ENCODE measurements at regions not wholly inside any gene's neighbourhood (a gene's known extent, or its start where the extent isn't known, plus 50 kb on each side); places are given as distances from the start of the nearest gene placed in this dataset.

DNA sequence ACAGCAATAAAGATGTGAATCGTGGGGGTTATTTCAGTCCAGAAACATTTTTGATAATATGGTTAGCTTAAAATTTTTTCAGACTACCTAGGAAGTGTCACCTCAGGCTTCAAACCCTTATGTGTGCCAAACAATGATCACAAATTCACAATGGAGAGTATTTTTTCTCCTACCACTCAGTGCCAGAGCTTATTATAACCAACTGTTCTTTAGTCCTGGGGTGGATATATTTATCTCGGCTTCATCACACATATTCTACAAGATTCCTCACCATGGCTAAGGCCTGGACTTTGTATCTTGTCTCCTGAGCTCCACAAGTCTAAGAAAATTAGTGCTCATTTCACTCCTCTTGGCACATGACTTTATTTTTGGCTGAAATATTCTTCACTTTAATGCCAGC lies 629.1 kb downstream of the RWDD3 start:
- Histone ChIP-seq H3K9me2 (ENCODE audit: insufficient read depth) (no peaks in the 10 kb centered on the region), H2AFZ (no peak overlapping the region), H3K27me3 (replicated peaks; ENCODE audit: insufficient read depth) (no peaks in the 10 kb centered on the region), H3K27ac (no peak overlapping the region), H3K4me3 (no peak overlapping the region), H3K9me3 (ENCODE audit: low read depth) (no peaks in the 10 kb centered on the region), H3K4me2 (ENCODE audit: unreplicated experiment) (no peak overlapping the region), H4K20me1 (ENCODE audit: insufficient read depth) (no peaks in the 10 kb centered on the region), H3K4me1 (ENCODE audit: insufficient read depth) (no peaks in the 10 kb centered on the region), H3K79me2 (ENCODE audit: insufficient read depth) (no peaks in the 10 kb centered on the region), H3K9ac (no peak overlapping the region), H3K36me3 (ENCODE audit: low read depth) (no peaks in the 10 kb centered on the region), H3F3A (ENCODE audit: insufficient read depth) (no peaks in the 10 kb centered on the region)
- 5 to 8% methylated on average over 2 of the region's 2 CpGs for WGBS, 2 experiments (ENCODE audit: low coverage in 1 of 2, low lambda C conversion rate in 2 of 2, missing lambda C conversion rate in 2 of 2)
- no peak for TF ChIP-seq EZH2 (IDR thresholded peaks at IDR 0.05; ENCODE audit: insufficient read depth, poor library complexity, severe bottlenecking)
- TF ChIP-seq EZH2phosphoT487 (IDR thresholded peaks at IDR 0.05; ENCODE audit: insufficient read depth, low read depth): no peak
- no peak for DNase-seq
- in situ Hi-C loops (cut with MboI): no loop called here

DNA sequence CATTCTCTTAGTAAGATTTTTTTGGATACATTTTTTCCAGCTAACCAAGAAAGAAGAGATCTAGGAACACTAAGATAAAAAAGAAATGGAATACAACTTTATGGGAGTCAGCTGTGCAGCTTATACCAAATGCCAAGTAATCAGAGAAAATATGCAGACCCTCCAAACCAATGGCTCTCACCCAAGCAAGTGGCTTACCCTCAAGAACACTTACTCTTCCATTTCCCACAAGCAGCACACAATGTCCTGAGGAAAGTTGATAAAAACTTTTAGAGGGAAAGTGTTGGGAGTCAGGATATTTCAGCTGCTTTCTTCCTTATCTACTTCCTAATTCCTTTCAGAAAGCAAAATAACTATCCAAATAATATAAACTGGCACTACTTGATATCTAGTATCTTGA lies 631.8 kb downstream of the RWDD3 start:
- Histone ChIP-seq H2AFZ (no peak overlapping the region), H4K20me1 (ENCODE audit: insufficient read depth) (no peaks in the 10 kb centered on the region), H3K9me2 (ENCODE audit: insufficient read depth) (no peaks in the 10 kb centered on the region), H3K9ac (no peak overlapping the region), H3K4me3 (no peak overlapping the region), H3K27ac (no peak overlapping the region), H3K9me3 (ENCODE audit: low read depth) (no peaks in the 10 kb centered on the region), H3K4me1 (ENCODE audit: insufficient read depth) (no peaks in the 10 kb centered on the region), H3K36me3 (ENCODE audit: low read depth) (no peaks in the 10 kb centered on the region), H3K4me2 (ENCODE audit: unreplicated experiment) (no peak overlapping the region), H3K27me3 (replicated peaks; ENCODE audit: insufficient read depth) (no peaks in the 10 kb centered on the region), H3F3A (ENCODE audit: insufficient read depth) (no peaks in the 10 kb centered on the region), H3K79me2 (ENCODE audit: insufficient read depth) (no peaks in the 10 kb centered on the region)
- in situ Hi-C loops (cut with MboI): no loop called here
- no peak for DNase-seq
- no peak for TF ChIP-seq EZH2phosphoT487 (IDR thresholded peaks at IDR 0.05; ENCODE audit: insufficient read depth, low read depth)
- no peak for TF ChIP-seq EZH2 (IDR thresholded peaks at IDR 0.05; ENCODE audit: insufficient read depth, poor library complexity, severe bottlenecking)

DNA sequence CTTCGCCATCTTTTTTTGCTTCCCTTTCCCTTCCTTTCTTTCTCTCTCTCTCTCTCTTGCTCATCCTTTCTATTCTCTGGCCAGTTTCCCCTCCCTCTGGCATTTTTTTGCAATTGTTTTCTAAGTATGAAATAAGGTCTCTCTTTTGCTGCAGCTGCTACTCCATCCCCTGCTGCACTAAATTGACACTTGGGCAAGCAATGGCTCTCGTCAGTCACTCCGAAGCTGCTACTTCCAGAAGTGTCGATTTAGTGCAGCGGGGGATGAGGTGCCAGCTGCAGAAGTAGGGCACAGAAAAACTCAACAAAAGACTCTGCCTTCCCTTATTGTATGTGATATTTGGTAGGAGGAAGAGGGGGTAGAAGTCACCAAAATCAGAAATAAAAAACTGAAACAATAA lies 642.3 kb downstream of the RWDD3 start:
- TF ChIP-seq EZH2 (IDR thresholded peaks at IDR 0.05; ENCODE audit: insufficient read depth, poor library complexity, severe bottlenecking) (no peak), EZH2phosphoT487 (IDR thresholded peaks at IDR 0.05; ENCODE audit: insufficient read depth, low read depth) (no peak)
- H3K9ac ChIP-seq: no peak overlapping the region
- DNase-seq: no peak
- H3K27ac ChIP-seq: no peak overlapping the region
- no peak overlapping the region for H3K4me3 ChIP-seq
- H3K79me2 ChIP-seq (ENCODE audit: insufficient read depth): no peaks in the 10 kb centered on the region
- H3K9me3 ChIP-seq (ENCODE audit: low read depth): no peaks in the 10 kb centered on the region
- in situ Hi-C loops (cut with MboI): no loop called here
- no peaks in the 10 kb centered on the region; the same call in 1 of the 2 replicates for H3K9me2 ChIP-seq (ENCODE audit: insufficient read depth)
- no peaks in the 10 kb centered on the region for H4K20me1 ChIP-seq (ENCODE audit: insufficient read depth)
- WGBS, 2 experiments (ENCODE audit: low coverage in 1 of 2, low lambda C conversion rate in 2 of 2, missing lambda C conversion rate in 2 of 2): 26 to 30% methylated on average over 5 of the region's 5 CpGs
- no peak overlapping the region for H3K4me2 ChIP-seq (ENCODE audit: unreplicated experiment)
- no peaks in the 10 kb centered on the region for H3K4me1 ChIP-seq (ENCODE audit: insufficient read depth)
- H3K27me3 ChIP-seq (replicated peaks; ENCODE audit: insufficient read depth): no peaks in the 10 kb centered on the region; the same call in 1 of the 2 replicates
- no peak overlapping the region for H2AFZ ChIP-seq
- no peaks in the 10 kb centered on the region for H3K36me3 ChIP-seq (ENCODE audit: low read depth)
- no peaks in the 10 kb centered on the region for H3F3A ChIP-seq (ENCODE audit: insufficient read depth)

DNA sequence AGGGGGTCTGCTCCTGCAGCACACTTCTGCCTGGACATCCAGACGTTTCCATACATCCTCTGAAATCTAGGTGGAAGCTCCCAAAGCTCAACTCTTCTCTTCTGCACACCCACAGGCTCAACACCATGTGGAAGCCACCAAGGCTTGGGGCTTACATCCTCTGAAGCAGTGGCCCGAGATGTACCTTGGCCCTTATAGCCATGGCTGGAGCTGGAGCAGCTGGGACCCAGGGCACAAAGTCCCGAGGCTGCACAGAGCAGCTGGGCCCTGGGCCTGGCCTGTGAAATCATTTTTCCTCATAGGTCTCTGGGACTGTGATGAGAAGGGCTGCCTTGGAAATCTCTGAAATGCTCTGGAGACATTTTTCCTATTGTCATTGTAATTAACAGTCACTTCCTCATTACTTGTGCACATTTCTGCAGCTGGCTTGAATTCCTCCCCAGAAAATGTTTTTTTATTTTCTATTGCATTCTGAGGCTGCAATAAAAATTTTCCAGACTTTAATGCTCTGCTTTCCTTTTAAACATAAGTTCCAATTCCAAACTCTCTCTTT lies 645.6 kb downstream of the RWDD3 start:
- no peak for DNase-seq
- WGBS, 2 experiments (ENCODE audit: low coverage in 1 of 2, low lambda C conversion rate in 2 of 2, missing lambda C conversion rate in 2 of 2): 0 to 17% methylated on average over 3 of the region's 3 CpGs
- Histone ChIP-seq H3K4me3 (no peak overlapping the region), H3K4me1 (ENCODE audit: insufficient read depth) (no peaks in the 10 kb centered on the region), H2AFZ (no peak overlapping the region), H3K4me2 (ENCODE audit: unreplicated experiment) (no peak overlapping the region), H3K9ac (no peak overlapping the region), H3K79me2 (ENCODE audit: insufficient read depth) (no peaks in the 10 kb centered on the region), H3K27ac (no peak overlapping the region), H4K20me1 (ENCODE audit: insufficient read depth) (no peaks in the 10 kb centered on the region), H3K27me3 (replicated peaks; ENCODE audit: insufficient read depth) (no peaks in the 10 kb centered on the region; the same call in 1 of the 2 replicates), H3K9me2 (ENCODE audit: insufficient read depth) (no peaks in the 10 kb centered on the region), H3K36me3 (ENCODE audit: low read depth) (no peaks in the 10 kb centered on the region), H3K9me3 (ENCODE audit: low read depth) (no peaks in the 10 kb centered on the region), H3F3A (ENCODE audit: insufficient read depth) (no peaks in the 10 kb centered on the region)
- in situ Hi-C loops (cut with MboI): no loop called here
- TF ChIP-seq EZH2phosphoT487 (IDR thresholded peaks at IDR 0.05; ENCODE audit: insufficient read depth, low read depth) (no peak), EZH2 (IDR thresholded peaks at IDR 0.05; ENCODE audit: insufficient read depth, poor library complexity, severe bottlenecking) (no peak)

DNA sequence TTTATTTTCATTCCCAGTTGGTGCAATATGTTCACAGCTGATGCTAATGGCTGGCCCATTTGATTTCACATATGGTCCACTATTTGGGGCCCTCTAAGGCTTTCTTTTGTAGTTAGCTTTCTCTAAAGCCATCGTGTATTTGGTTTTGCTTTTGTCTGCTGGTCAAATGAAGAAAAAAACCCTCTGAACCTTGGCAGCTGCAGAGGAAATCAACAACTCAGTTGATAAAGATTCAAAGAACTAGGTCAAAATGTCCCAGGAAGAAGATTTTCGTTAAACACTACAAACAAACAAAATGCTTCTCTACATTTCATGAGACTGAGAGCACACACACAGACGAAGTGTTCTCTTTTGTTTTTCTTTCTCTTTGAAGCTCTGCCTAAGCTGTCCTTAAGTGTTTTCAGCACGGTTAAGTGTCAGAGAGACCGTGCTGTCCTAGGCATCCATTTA lies 655.0 kb downstream of the RWDD3 start:
- Histone ChIP-seq H3K9ac (no peak overlapping the region), H3K4me2 (ENCODE audit: unreplicated experiment) (no peak overlapping the region), H3K9me2 (ENCODE audit: insufficient read depth) (no peaks in the 10 kb centered on the region), H3K4me3 (no peak overlapping the region), H3K27ac (no peak overlapping the region), H4K20me1 (ENCODE audit: insufficient read depth) (no peaks in the 10 kb centered on the region), H3K9me3 (ENCODE audit: low read depth) (no peaks in the 10 kb centered on the region), H3K27me3 (replicated peaks; ENCODE audit: insufficient read depth) (no peaks in the 10 kb centered on the region), H3K4me1 (ENCODE audit: insufficient read depth) (no peaks in the 10 kb centered on the region), H3K36me3 (ENCODE audit: low read depth) (no peaks in the 10 kb centered on the region), H2AFZ (no peak overlapping the region), H3K79me2 (ENCODE audit: insufficient read depth) (no peaks in the 10 kb centered on the region), H3F3A (ENCODE audit: insufficient read depth) (no peaks in the 10 kb centered on the region)
- WGBS, 2 experiments (ENCODE audit: low coverage in 1 of 2, low lambda C conversion rate in 2 of 2, missing lambda C conversion rate in 2 of 2): 7 to 9% methylated on average over 5 of the region's 5 CpGs
- TF ChIP-seq EZH2 (IDR thresholded peaks at IDR 0.05; ENCODE audit: insufficient read depth, poor library complexity, severe bottlenecking) (no peak), EZH2phosphoT487 (IDR thresholded peaks at IDR 0.05; ENCODE audit: insufficient read depth, low read depth) (no peak)
- in situ Hi-C loops (cut with MboI): no loop called here
- no peak for DNase-seq
